OCI-M2 (cell line): ENCODE measurements at regions not wholly inside any gene's neighbourhood (a gene's known extent, or its start where the extent isn't known, plus 50 kb on each side); places are given as distances from the start of the nearest gene placed in this dataset.

ENCODE experiments used
- DNase-seq: peaks from one replicate; lab custom pipeline; 2025; ENCODE audit not compliant: unreplicated experiment; lab: John Stamatoyannopoulos, UW

DNA sequence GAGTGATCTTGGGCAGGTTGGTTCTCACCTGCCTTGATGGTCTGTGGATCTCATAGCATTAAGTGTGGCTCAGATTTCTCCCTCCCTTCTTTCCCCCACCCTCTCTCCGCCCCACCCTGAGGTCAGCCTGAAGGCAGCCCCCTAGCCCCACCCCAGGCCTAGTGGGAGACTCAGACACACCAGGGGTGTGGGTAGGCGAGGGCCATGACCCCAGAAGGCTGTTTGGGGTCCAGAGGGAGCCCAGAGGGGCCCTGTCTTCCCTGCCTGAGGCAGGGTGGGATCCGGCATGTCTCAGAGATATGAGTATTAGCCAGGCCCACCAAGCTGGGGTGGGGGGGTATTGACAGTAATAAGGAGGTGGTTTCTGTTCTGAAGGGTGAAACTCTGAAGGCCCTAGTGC is 160.5 kb downstream of the GLI2 start:
- no peak for DNase-seq

GRCh38 chr2:120896901-120897300 is 161.2 kb downstream of the GLI2 start:
- no peak for DNase-seq

GRCh38 chr2:120897399-120897798 is 161.7 kb downstream of the GLI2 start:
- DNase-seq, result no peak

- DNase-seq, result no peak
These were observed 162.8 kb downstream of the GLI2 start for GRCh38 chr2:120898496-120898895.

DNA sequence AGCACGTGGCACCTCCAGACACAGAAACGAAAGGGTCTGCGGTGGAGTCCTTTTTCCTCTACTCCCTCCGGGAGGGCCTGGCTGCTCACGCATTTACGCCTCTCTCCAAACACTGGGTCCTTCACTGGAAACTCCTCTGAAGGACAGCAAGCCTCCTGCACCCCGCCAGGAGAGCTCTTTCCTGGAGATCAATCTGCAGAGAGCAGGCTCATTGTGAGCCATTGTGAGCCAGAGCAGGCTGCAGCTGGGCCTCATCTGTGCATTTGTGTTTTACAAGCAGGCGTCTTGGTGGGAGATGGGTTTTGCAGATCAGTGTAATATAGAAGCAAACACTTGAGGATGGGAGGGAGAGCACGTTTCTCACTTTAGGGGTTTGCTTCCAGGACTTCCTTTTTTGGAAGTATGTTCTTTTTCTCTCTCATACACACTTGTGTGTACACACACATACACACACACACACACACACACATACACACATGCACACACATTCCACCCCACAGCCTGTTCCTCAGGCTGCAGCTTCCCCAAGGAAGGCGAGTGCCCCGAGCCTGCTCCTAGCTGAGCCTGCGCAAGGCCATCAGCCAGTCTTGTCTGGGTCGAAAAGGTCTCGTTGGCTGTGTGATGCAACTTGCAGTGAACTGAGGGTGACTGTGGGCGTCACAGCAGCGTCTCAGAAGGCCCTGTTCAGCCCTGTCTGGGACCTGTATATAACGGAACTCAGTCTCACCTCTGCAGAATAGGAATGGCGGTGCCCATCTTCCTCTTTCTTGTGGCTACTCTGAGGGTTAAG is 163.5 kb downstream of the GLI2 start:
- no peak for DNase-seq

GRCh38 chr2:120899771-120900170 is 164.1 kb downstream of the GLI2 start:
- DNase-seq, result no peak

DNA sequence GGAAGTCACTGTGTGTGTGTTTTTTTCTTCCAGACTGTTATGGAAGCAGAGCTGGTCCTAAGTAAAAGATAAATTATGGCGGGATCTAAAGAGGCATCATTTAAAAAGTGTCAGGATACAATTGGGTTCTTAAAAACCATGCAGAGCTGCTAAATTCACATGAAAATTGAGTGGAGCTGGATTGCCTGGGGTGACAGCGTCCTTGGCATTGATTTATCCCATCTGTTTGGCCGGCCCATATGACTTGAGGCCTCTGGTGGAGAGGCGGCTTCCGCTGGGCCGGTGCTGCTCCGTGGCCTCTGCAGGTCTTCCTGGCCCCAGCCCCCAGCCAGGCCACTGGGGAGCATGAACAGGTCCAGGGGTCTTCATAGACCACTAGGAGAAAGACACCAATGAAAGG is 165.5 kb downstream of the GLI2 start:
- no peak for DNase-seq

DNA sequence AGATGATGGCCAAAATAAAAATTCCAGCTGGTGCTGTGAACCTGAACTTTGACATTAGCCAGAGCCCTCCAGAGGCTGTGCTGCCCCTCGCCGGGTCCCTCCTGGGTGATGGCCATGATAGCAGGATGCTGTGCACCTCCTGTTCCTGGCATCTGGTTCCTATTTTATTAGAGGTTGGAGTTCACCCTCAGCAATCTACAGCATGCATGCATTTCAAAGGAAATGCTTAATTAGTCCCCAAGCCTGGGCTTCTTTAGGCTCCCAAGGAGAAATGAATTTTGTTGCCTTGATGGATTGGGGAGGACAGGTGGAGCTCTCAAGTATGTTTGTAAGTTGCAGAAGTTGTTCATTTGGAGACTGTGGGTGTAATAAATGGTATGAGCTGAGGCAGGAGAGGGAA is 166.9 kb downstream of the GLI2 start:
- DNase-seq, result no peak

DNA sequence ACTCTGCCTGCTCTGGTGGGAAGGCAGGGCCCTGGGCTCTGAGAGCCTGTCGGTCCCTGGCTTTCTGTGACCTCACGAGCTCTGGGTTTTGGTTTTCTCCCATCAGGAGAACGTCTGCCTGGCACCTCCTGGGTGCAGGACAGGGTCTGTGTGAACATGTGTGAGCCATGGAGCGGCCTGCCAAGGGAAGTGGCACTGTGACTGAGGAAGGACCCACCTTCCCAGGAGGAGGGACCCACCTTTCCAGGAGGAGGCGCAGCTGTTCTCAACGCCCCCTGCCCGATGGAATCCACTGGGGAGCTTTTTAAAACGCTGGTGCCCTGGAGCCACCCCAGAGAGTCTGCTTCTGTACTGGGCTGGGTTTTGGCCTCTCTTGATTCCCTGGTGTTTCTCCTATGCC is 168.7 kb downstream of the GLI2 start:
- no peak for DNase-seq

- DNase-seq, result no peak
These were observed 169.2 kb downstream of the GLI2 start for GRCh38 chr2:120904830-120905234.

GRCh38 chr2:120905298-120905697 is 169.6 kb downstream of the GLI2 start:
- no peak for DNase-seq

DNA sequence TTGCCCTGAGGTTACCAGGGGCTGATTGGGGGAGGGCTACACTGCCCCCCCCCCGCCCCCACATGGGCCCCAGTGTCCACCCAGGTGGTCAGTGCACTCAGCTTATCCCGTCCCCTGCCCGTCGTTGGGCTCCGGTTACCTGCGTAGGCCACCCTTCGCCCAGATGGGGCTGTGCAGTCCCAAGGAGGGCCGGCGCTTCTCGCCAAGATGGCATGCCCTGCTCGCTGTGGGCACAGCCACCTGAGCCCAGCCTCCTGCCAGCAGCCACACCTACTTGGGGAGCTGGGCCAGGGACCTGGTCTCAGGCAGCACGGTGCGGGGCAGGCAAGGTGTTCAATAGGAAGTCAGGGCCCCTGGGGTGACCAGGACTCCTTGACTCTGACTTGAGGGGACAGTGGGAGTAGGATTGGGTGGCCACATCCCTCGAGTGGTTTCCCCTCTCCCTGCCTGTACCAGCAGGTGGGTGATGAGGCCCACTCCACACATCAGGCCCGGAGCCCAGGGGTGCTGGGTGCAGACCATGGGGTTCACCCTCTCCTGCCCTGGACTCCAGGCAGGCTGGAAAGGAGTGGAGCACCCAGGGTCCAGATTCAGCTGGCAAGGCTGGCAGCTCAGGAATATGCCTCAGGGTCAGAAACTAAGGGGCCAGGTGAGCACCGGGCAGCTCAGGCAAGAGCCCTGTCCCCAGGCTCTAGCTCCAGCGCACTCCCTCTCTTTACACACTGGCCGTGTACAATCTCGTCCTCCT is 170.3 kb downstream of the GLI2 start:
- no peak for DNase-seq

GRCh38 chr2:120906914-120907313 is 171.2 kb downstream of the GLI2 start:
- DNase-seq, result no peak

GRCh38 chr2:120907822-120908221 is 172.2 kb downstream of the GLI2 start:
- DNase-seq, result no peak

GRCh38 chr2:120908314-120908975 is 172.8 kb downstream of the GLI2 start:
- DNase-seq, result no peak

DNA sequence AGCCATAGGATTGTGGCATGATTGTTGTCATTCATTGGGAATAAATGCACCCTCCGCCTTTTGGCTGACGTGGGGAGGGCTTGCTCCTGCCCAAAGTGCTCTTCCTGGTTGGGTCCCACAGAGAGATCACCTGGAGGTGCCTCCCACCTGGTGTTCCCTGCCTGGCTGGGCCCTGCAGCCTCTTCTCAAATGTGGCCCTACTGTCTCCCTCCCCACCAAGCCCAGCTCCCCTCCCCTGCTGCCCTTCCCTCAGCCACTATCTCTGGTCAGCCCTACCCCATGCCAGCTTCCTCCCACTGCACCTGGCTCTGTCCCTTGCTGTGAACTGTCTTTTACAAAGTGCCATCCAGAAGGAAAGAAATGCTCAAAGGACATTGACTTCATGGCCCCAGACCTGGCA is 173.4 kb downstream of the GLI2 start:
- DNase-seq, result no peak

- DNase-seq, result no peak
These were observed 174.5 kb downstream of the GLI2 start for GRCh38 chr2:120910164-120910563.

DNA sequence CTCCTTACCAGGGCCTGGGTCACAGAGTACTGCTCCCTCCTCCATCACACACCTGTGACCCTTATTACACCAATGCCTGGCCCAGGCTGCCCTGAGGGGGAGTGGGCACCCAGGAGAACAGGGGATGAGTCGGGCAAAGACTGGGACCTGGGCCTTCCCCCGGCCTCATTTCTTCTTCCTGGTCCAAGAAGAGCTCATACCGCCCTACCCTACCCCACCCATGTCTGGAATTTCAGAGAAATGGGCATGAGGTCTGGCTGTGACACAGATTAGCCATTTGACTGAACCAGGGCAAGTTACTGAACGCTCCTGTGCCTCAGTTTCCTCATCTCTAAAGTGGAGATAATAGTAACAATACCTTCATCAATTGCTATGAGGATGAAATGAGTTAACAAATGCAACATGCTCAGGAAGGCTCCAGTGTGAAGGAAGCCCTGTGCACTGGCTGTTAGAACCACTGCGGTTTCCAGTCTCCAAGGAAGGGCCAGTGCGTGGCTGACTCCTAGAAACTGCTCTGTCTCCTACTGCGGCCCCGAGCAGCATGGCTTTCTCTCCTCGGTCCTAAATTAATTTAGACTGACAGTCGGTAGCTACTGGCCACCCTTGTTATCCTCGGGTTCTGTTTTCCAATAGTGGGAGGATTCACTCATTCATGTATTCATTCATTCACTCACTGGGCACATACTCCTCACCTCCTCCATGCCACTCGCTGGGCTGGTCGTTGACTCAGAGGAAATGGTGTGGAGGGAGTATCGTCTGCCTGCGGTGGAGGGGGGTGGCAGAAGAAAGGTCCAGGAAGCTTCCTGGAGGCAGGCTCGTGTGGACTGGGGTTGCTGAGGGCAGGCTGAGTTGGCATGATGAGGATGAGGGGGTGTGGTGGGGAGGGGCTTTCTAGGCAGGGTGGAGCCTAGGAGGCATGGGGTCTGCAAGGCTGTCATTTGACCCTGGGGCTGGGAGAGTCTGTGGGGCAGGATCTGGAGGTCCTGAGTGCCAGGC is 175.6 kb downstream of the GLI2 start:
- DNase-seq, result no peak

- DNase-seq, result no peak
These were observed 176.7 kb downstream of the GLI2 start for GRCh38 chr2:120912101-120912985.
